ENCODE measurements at regions not wholly inside any gene's neighbourhood (a gene's known extent, or its start where the extent isn't known, plus 50 kb on each side); places are given as distances from the start of the nearest gene placed in this dataset.

- H3K4me1 ChIP-seq (ENCODE audit: insufficient read depth, low read length), result no peaks in the 10 kb centered on the region
- 20% methylated on average over 6 of the region's 6 CpGs for whole genome bisulfite sequencing (ENCODE audit: low lambda C conversion rate)
- no peak for FAIRE-seq
These were observed 125.7 kb downstream of the MATN1 start for GRCh38 chr1:30597711-30598110.

DNA sequence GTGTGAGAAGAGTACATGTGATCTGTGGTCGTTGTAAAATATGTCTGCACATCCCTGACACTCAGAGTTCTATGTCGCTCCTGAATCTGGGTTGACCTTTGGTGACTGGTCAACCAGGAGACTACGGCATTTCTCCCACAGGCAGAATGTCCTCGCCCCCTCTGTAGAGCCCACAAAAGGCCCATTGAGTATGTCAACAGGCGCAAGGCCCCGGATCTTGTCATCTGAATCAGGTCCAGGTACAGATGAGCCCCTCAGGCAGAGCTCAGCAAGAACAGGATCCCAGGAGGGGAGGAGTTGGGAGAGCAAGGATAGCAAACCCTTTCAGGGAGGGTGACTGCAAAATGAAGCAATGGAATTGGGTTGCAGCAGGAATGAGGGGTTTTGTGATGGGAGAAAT, 126.5 kb downstream of the MATN1 start:
- DNase-seq (ENCODE audit: low spot score) (no peak), ATAC-seq (no peak), FAIRE-seq (no peak)
- CTCF ChIA-PET (ENCODE audit: low intra/inter-chr PET ratio, low total read pairs), result no interaction called here
- 0% methylated on average over 5 of the region's 6 CpGs for WGBS (ENCODE audit: low lambda C conversion rate)
- H3K4me3 ChIP-seq (replicated peaks in 1 of 3; ENCODE audit: insufficient read depth in 1 of 3, low read depth in 2 of 3, low read length in 3 of 3), result no peak overlapping the region
- no peaks in the 10 kb centered on the region for H4K20me1 ChIP-seq (ENCODE audit: insufficient read depth, low read length)
- H3K79me2 ChIP-seq (ENCODE audit: insufficient read depth, low read length), result no peaks in the 10 kb centered on the region
- H3K36me3 ChIP-seq (replicated peaks in 1 of 2; ENCODE audit: control insufficient read depth in 1 of 2, insufficient read depth in 2 of 2, low read length in 2 of 2), result no peaks in the 10 kb centered on the region
- H3K9ac ChIP-seq (ENCODE audit: insufficient read depth, low read depth, low read length), result no peak overlapping the region
- no peak overlapping the region for H3K4me2 ChIP-seq (ENCODE audit: low read depth, low read length)
- intact Hi-C loops (cut with micrococcal nuclease; ENCODE audit: unreplicated experiment) (no loop called here), in situ Hi-C loops (cut with HindIII; ENCODE audit: extremely low pct_ligation_motif_present, low pct_unique_long_range_greater_than_20kb) (no loop called here)
- no TSS peak for BruUV-seq (replicated peaks)
- no peak overlapping the region for H2AFZ ChIP-seq (ENCODE audit: low read length)
- H3K4me1 ChIP-seq (ENCODE audit: insufficient read depth, low read length), result no peaks in the 10 kb centered on the region
- POLR2A ChIA-PET, result no interaction called here
- peaks cover 8% of the 10 kb centered on the region for H3K9me3 ChIP-seq (ENCODE audit: low read length)
- no peak overlapping the region for H3K27ac ChIP-seq (ENCODE audit: extremely low read length, insufficient read depth, low read length)
- H3K27me3 ChIP-seq (ENCODE audit: control insufficient read depth in 1 of 2, insufficient read depth in 2 of 2, low read length in 2 of 2), result no peaks in the 10 kb centered on the region
- no peak for TF ChIP-seq XRCC5 (optimal IDR thresholded peaks at IDR 0.05; ENCODE audit: low read length)
- no peak for TF ChIP-seq ZNF296 (CRISPR knock-in tag; conservative IDR thresholded peaks at IDR 0.05)
- TF ChIP-seq NFE2L1 (CRISPR knock-in tag; IDR thresholded peaks at IDR 0.05; ENCODE audit: borderline replicate concordance), result no peak
- TF ChIP-seq ISL2 (CRISPR knock-in tag; IDR thresholded peaks at IDR 0.05), result no peak
- TF ChIP-seq TCF12 (IDR thresholded peaks at IDR 0.05), result no peak
- no peak for TF ChIP-seq TCF12 (CRISPR knock-in tag; IDR thresholded peaks at IDR 0.05)
- TF ChIP-seq ESRRA (CRISPR knock-in tag; IDR thresholded peaks at IDR 0.05; ENCODE audit: low read depth), result no peak
- no peak for TF ChIP-seq NR3C1 (CRISPR knock-in tag; IDR thresholded peaks at IDR 0.05)
- no peak for TF ChIP-seq PRDM10 (CRISPR knock-in tag; IDR thresholded peaks at IDR 0.05; ENCODE audit: low read depth)
- TF ChIP-seq KDM4B (CRISPR knock-in tag; IDR thresholded peaks at IDR 0.05), result no peak
- no peak for TF ChIP-seq GATA4 (IDR thresholded peaks at IDR 0.05; ENCODE audit: borderline replicate concordance, low read depth)
- no peak for TF ChIP-seq PREB (CRISPR knock-in tag; IDR thresholded peaks at IDR 0.05)

More at GRCh38 chr1:30597711-30598110, 125.7 kb downstream of the MATN1 start:
- Histone ChIP-seq H3K4me2 (ENCODE audit: low read depth, low read length) (no peak overlapping the region), H3K4me3 (replicated peaks in 1 of 3; ENCODE audit: insufficient read depth in 1 of 3, low read depth in 2 of 3, low read length in 3 of 3) (no peak overlapping the region), H3K27me3 (ENCODE audit: control insufficient read depth in 1 of 2, insufficient read depth in 2 of 2, low read length in 2 of 2) (peaks cover 0 to 1% of the 10 kb centered on the region in 2 experiments; a peak in 1 of 5 replicates), H3K9me3 (ENCODE audit: low read length) (peaks cover 4% of the 10 kb centered on the region), H3K9ac (ENCODE audit: insufficient read depth, low read depth, low read length) (no peak overlapping the region), H2AFZ (ENCODE audit: low read length) (no peak overlapping the region), H3K79me2 (ENCODE audit: insufficient read depth, low read length) (no peaks in the 10 kb centered on the region), H4K20me1 (ENCODE audit: insufficient read depth, low read length) (no peaks in the 10 kb centered on the region), H3K27ac (ENCODE audit: extremely low read length, insufficient read depth, low read length) (no peak overlapping the region), H3K36me3 (replicated peaks in 1 of 2; ENCODE audit: control insufficient read depth in 1 of 2, insufficient read depth in 2 of 2, low read length in 2 of 2) (no peaks in the 10 kb centered on the region)
- ATAC-seq (no peak), DNase-seq (ENCODE audit: low spot score) (no peak)
- in situ Hi-C loops (cut with HindIII; ENCODE audit: extremely low pct_ligation_motif_present, low pct_unique_long_range_greater_than_20kb), result no loop called here
- ChIA-PET CTCF (ENCODE audit: low intra/inter-chr PET ratio, low total read pairs) (no interaction called here), POLR2A (no interaction called here)
- BruUV-seq (replicated peaks), result no TSS peak
- intact Hi-C loops (cut with micrococcal nuclease; ENCODE audit: unreplicated experiment), result no loop called here
- TF ChIP-seq, protein P1, sequence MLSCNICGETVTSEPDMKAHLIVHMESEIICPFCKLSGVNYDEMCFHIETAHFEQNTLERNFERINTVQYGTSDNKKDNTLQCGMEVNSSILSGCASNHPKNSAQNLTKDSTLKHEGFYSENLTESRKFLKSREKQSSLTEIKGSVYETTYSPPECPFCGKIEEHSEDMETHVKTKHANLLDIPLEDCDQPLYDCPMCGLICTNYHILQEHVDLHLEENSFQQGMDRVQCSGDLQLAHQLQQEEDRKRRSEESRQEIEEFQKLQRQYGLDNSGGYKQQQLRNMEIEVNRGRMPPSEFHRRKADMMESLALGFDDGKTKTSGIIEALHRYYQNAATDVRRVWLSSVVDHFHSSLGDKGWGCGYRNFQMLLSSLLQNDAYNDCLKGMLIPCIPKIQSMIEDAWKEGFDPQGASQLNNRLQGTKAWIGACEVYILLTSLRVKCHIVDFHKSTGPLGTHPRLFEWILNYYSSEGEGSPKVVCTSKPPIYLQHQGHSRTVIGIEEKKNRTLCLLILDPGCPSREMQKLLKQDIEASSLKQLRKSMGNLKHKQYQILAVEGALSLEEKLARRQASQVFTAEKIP (CRISPR knock-in tag; IDR thresholded peaks at IDR 0.05; ENCODE audit: borderline replicate concordance), result no peak
- TF ChIP-seq ZNF451 (CRISPR knock-in tag; IDR thresholded peaks at IDR 0.05) (no peak), ZFP37 (CRISPR knock-in tag; IDR thresholded peaks at IDR 0.05; ENCODE audit: borderline replicate concordance) (no peak)
